ENCODE measurements at regions not wholly inside any gene's neighbourhood (a gene's known extent, or its start where the extent isn't known, plus 50 kb on each side); places are given as distances from the start of the nearest gene placed in this dataset.

- Mint-ChIP-seq H3K4me1 (no peaks in the 10 kb centered on the region), H3K9me3 (no peaks in the 10 kb centered on the region), H3K36me3 (ENCODE audit: low read depth) (no peaks in the 10 kb centered on the region), H3K27me3 (ENCODE audit: low read depth) (no peaks in the 10 kb centered on the region), H3K27ac (no peak overlapping the region), H3K4me3 (no peak overlapping the region)
- TF ChIP-seq, protein P1, sequence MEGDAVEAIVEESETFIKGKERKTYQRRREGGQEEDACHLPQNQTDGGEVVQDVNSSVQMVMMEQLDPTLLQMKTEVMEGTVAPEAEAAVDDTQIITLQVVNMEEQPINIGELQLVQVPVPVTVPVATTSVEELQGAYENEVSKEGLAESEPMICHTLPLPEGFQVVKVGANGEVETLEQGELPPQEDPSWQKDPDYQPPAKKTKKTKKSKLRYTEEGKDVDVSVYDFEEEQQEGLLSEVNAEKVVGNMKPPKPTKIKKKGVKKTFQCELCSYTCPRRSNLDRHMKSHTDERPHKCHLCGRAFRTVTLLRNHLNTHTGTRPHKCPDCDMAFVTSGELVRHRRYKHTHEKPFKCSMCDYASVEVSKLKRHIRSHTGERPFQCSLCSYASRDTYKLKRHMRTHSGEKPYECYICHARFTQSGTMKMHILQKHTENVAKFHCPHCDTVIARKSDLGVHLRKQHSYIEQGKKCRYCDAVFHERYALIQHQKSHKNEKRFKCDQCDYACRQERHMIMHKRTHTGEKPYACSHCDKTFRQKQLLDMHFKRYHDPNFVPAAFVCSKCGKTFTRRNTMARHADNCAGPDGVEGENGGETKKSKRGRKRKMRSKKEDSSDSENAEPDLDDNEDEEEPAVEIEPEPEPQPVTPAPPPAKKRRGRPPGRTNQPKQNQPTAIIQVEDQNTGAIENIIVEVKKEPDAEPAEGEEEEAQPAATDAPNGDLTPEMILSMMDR (IDR thresholded peaks at IDR 0.05; ENCODE audit: unreplicated experiment in 3 of 3), result no peak
Measured at GRCh38 chr2:138207074-138207930, 243.0 kb downstream of the HNMT start.

GRCh38 chr2:138209009-138209408, 244.7 kb downstream of the HNMT start:
- H3K27ac Mint-ChIP-seq, result no peak overlapping the region
- TF ChIP-seq, protein P1 (IDR thresholded peaks at IDR 0.05; ENCODE audit: unreplicated experiment in 3 of 3), result no peak
- H3K4me3 Mint-ChIP-seq, result no peak overlapping the region
- no peaks in the 10 kb centered on the region for H3K36me3 Mint-ChIP-seq (ENCODE audit: low read depth)
- H3K27me3 Mint-ChIP-seq (ENCODE audit: low read depth), result no peaks in the 10 kb centered on the region
- H3K9me3 Mint-ChIP-seq, result no peaks in the 10 kb centered on the region
- H3K4me1 Mint-ChIP-seq, result no peaks in the 10 kb centered on the region

DNA sequence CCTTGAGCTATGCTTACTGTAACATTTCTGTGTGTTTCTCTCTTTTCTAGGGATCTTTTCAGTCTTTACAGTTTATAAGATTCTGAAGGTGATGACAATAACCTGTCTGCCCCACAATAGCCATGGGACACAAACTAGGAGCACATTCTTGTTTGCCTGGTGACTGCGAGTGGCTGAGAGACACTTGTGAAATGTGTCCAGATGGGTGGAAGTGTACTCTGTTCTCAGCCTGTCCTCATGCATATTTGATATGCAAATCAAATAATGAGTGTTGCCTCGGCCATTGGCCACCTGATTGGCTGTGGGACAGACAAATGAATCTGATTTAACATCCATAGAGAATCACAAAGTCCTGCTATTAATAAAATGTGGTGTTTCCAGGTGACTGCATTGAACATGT, 246.2 kb downstream of the HNMT start:
- Mint-ChIP-seq H3K4me1 (no peaks in the 10 kb centered on the region), H3K27ac (no peak overlapping the region), H3K27me3 (ENCODE audit: low read depth) (no peaks in the 10 kb centered on the region), H3K4me3 (no peak overlapping the region), H3K9me3 (no peaks in the 10 kb centered on the region), H3K36me3 (ENCODE audit: low read depth) (no peaks in the 10 kb centered on the region)
- TF ChIP-seq, protein P1 (IDR thresholded peaks at IDR 0.05; ENCODE audit: unreplicated experiment in 3 of 3), result no peak

- H3K4me3 Mint-ChIP-seq, result no peak overlapping the region
- TF ChIP-seq, protein P1 (IDR thresholded peaks at IDR 0.05; ENCODE audit: unreplicated experiment in 3 of 3), result no peak
- H3K9me3 Mint-ChIP-seq, result no peaks in the 10 kb centered on the region
- H3K4me1 Mint-ChIP-seq, result no peaks in the 10 kb centered on the region
- no peak overlapping the region for H3K27ac Mint-ChIP-seq
- H3K27me3 Mint-ChIP-seq (ENCODE audit: low read depth), result no peaks in the 10 kb centered on the region
- H3K36me3 Mint-ChIP-seq (ENCODE audit: low read depth), result no peaks in the 10 kb centered on the region
Measured at GRCh38 chr2:138212434-138212833, 248.2 kb downstream of the HNMT start.

DNA sequence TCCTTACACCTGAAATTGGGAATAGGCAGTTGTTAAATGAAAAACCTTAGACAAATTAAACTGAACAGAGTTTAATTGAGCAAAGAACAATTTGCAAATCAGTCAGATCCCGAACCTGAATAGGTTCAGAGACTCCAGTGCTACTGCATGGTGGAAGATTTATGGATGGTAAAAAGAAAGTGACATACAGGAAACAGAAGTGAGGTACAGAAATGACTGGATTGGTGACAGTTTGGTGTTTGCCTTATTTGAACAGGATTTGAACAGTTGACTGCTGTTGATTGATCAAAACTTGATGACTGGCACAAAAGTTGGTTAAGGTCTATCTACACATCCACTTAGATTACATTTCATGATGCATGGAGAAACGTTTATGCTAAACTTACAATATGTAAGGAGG, 248.8 kb downstream of the HNMT start:
- Mint-ChIP-seq H3K4me3 (no peak overlapping the region), H3K4me1 (no peaks in the 10 kb centered on the region), H3K9me3 (no peaks in the 10 kb centered on the region), H3K27ac (no peak overlapping the region), H3K27me3 (ENCODE audit: low read depth) (no peaks in the 10 kb centered on the region), H3K36me3 (ENCODE audit: low read depth) (no peaks in the 10 kb centered on the region)
- TF ChIP-seq, protein P1 (IDR thresholded peaks at IDR 0.05; ENCODE audit: unreplicated experiment in 3 of 3), result no peak

- H3K4me3 Mint-ChIP-seq, result no peak overlapping the region
- TF ChIP-seq, protein P1 (IDR thresholded peaks at IDR 0.05; ENCODE audit: unreplicated experiment in 3 of 3), result no peak
- H3K36me3 Mint-ChIP-seq (ENCODE audit: low read depth), result no peaks in the 10 kb centered on the region
- no peaks in the 10 kb centered on the region for H3K9me3 Mint-ChIP-seq
- H3K27ac Mint-ChIP-seq, result no peak overlapping the region
- no peaks in the 10 kb centered on the region for H3K4me1 Mint-ChIP-seq
- H3K27me3 Mint-ChIP-seq (ENCODE audit: low read depth), result no peaks in the 10 kb centered on the region
Measured at GRCh38 chr2:138213624-138214023, 249.4 kb downstream of the HNMT start.

Data from nephron (organoid).